ENCODE measurements at regions not wholly inside any gene's neighbourhood (a gene's known extent, or its start where the extent isn't known, plus 50 kb on each side); places are given as distances from the start of the nearest gene placed in this dataset.

DNA sequence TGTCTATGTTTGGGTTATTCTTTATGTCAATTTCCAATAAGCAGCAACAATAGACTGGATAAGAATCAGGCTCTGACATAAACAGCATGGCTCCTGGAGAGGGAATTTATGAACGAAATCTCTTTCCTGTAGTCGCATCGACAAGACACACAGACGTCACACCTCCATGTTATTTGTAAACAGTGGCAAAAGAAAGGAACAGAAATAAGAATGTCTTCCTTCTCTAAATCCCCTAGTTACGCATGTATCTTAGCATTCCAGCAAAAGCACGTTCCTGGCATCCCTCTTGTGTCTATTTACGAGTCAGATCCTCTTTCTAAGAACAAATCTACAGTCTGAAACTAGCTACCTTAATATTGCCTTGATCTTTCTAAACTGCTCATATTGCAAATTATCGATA, 559.1 kb upstream of the JAG1 start:
- Mint-ChIP-seq H3K4me1 (peaks cover 59% of the 10 kb centered on the region), H3K27me3 (ENCODE audit: low read depth) (peaks cover 4% of the 10 kb centered on the region), H3K4me3 (no peak overlapping the region), H3K27ac (peak overlapping the region; percentile 5 to 25 (median 8)), H3K9me3 (no peaks in the 10 kb centered on the region), H3K36me3 (ENCODE audit: low read depth) (no peaks in the 10 kb centered on the region)
- TF ChIP-seq, protein P1, sequence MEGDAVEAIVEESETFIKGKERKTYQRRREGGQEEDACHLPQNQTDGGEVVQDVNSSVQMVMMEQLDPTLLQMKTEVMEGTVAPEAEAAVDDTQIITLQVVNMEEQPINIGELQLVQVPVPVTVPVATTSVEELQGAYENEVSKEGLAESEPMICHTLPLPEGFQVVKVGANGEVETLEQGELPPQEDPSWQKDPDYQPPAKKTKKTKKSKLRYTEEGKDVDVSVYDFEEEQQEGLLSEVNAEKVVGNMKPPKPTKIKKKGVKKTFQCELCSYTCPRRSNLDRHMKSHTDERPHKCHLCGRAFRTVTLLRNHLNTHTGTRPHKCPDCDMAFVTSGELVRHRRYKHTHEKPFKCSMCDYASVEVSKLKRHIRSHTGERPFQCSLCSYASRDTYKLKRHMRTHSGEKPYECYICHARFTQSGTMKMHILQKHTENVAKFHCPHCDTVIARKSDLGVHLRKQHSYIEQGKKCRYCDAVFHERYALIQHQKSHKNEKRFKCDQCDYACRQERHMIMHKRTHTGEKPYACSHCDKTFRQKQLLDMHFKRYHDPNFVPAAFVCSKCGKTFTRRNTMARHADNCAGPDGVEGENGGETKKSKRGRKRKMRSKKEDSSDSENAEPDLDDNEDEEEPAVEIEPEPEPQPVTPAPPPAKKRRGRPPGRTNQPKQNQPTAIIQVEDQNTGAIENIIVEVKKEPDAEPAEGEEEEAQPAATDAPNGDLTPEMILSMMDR (IDR thresholded peaks at IDR 0.05; ENCODE audit: unreplicated experiment in 3 of 3), result no peak

DNA sequence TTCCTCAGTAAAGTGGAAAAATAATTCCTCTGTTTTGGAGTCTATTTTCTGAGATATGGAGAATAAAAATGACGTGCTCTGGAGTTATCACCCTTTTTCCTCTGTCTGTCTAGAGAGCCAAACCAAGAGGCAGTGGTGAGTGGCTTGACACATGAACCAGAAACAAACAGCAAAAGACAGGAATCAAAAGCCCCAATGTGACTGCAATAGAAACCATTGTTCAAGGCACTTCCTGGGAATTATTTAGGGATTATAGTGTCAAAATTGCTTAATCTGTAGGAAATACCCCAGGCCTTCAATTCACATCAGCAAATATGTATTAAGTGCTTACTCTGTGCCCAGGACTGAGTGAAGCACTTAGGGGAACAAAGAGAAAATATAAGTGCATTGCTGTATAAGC, 560.4 kb upstream of the JAG1 start:
- peak overlapping the region in 1 of 3 experiments; percentile 7 for H3K4me3 Mint-ChIP-seq
- peak overlapping the region; percentile 51 to 84 (median 76) for H3K27ac Mint-ChIP-seq
- TF ChIP-seq, protein P1 (IDR thresholded peaks at IDR 0.05; ENCODE audit: unreplicated experiment in 3 of 3), result no peak
- no peaks in the 10 kb centered on the region for H3K36me3 Mint-ChIP-seq (ENCODE audit: low read depth)
- H3K9me3 Mint-ChIP-seq, result no peaks in the 10 kb centered on the region
- no peaks in the 10 kb centered on the region for H3K27me3 Mint-ChIP-seq (ENCODE audit: low read depth)
- peaks cover 50% of the 10 kb centered on the region for H3K4me1 Mint-ChIP-seq

DNA sequence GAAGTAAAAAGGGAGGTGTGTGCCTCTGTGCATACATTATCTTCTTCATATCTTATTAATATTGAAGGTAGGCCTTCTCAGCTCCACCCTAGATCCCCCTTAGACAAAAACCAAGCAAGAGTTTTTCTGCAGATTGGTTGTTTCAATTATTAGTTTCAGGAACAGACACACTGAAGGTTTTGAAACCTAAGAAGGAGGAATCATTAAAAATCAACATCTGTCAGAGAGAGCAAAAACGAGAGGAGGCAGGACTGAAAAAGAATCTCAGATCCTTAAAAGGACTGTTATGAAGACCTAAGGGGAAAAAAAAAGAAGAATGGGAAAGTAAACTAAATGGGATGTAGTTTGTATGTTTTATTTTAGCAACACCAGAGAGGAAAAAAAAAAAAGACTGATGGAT, 560.8 kb upstream of the JAG1 start:
- H3K9me3 Mint-ChIP-seq, result no peaks in the 10 kb centered on the region
- H3K4me3 Mint-ChIP-seq, result no peak overlapping the region
- H3K27ac Mint-ChIP-seq, result peak overlapping the region; percentile 51 to 84 (median 76)
- H3K27me3 Mint-ChIP-seq (ENCODE audit: low read depth), result no peaks in the 10 kb centered on the region
- H3K4me1 Mint-ChIP-seq, result peaks cover 48% of the 10 kb centered on the region
- H3K36me3 Mint-ChIP-seq (ENCODE audit: low read depth), result no peaks in the 10 kb centered on the region
- TF ChIP-seq, protein P1 (IDR thresholded peaks at IDR 0.05; ENCODE audit: unreplicated experiment in 3 of 3), result no peak

DNA sequence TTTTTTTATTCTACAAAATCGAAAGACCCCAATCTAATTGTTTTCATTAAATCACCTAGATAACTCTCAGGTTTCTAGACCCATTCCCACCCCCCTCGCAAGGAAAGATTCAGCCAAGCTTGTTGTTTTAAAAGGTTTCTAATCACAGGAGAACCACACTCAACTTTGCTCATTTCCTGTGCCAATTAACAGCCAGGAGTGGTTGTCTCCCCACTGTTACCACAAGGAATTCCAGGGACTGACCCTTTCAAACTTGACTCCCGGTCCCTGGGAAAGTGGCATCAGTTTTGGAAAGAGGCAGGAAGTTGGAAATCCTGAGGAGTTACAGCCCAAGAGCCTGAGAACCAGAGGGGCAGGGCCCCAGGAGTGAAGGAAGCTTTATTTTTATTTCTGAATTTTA, 561.3 kb upstream of the JAG1 start:
- Mint-ChIP-seq H3K27me3 (ENCODE audit: low read depth) (no peaks in the 10 kb centered on the region), H3K27ac (peak overlapping the region; percentile 51 to 84 (median 76)), H3K9me3 (no peaks in the 10 kb centered on the region), H3K36me3 (ENCODE audit: low read depth) (no peaks in the 10 kb centered on the region), H3K4me1 (peaks cover 43% of the 10 kb centered on the region), H3K4me3 (no peak overlapping the region)
- TF ChIP-seq, protein P1 (IDR thresholded peaks at IDR 0.05; ENCODE audit: unreplicated experiment in 3 of 3), result no peak

DNA sequence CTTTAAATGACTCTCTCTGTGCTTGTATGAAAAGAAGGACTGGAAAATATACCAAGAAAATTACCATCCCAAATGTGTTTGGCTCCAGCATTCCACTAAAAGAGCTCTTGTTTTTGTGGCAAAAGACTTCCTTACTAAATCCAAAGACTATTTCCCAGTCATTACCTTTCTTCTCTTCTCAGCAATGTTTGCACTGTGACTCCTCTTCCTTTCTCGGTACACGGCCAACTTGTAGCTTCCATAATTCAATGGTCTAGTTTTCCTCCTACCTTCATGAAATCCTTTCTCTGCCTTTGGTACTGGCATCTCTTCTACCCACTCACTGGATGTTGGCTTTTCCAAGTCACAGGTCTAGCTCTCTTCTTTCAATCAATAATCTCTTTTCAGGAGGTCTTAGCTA, 568.5 kb upstream of the JAG1 start:
- H3K27ac Mint-ChIP-seq, result no peak overlapping the region
- H3K4me3 Mint-ChIP-seq, result no peak overlapping the region
- TF ChIP-seq, protein P1 (IDR thresholded peaks at IDR 0.05; ENCODE audit: unreplicated experiment in 3 of 3), result no peak
- no peaks in the 10 kb centered on the region for H3K9me3 Mint-ChIP-seq
- H3K36me3 Mint-ChIP-seq (ENCODE audit: low read depth), result no peaks in the 10 kb centered on the region
- no peaks in the 10 kb centered on the region for H3K27me3 Mint-ChIP-seq (ENCODE audit: low read depth)
- H3K4me1 Mint-ChIP-seq, result peaks cover 17% of the 10 kb centered on the region

DNA sequence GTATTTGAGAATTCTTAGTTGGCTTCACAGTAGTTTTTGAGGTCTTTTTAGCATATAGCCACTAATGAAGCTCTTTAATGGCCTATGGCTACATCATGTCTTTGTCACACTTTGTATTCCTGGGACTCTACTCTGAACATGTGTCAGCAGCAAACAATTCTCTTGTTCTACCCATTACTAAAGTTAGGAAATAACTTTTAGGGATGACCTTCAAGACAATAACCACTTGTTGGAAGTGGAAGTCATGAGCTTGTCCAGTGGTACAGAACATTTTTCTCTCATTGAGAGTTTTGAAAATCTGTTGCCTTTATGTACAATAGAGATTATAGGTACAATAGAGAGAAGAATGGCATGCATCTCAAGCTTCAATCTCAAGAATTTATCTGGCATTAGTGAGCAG, 571.6 kb upstream of the JAG1 start:
- Mint-ChIP-seq H3K4me1 (peaks cover 34% of the 10 kb centered on the region), H3K4me3 (no peak overlapping the region), H3K27me3 (ENCODE audit: low read depth) (no peaks in the 10 kb centered on the region), H3K9me3 (no peaks in the 10 kb centered on the region), H3K27ac (no peak overlapping the region), H3K36me3 (ENCODE audit: low read depth) (no peaks in the 10 kb centered on the region)
- TF ChIP-seq, protein P1 (IDR thresholded peaks at IDR 0.05; ENCODE audit: unreplicated experiment in 3 of 3), result no peak

Measured in nephron (organoid).